Stimulated activated CD8-positive, alpha-beta memory T cell treated with anti-CD3 and anti-CD28 coated beads, Interleukin-2, amount 100 ng/mL, for 1 hour (primary cell): ENCODE measurements at regions not wholly inside any gene's neighbourhood (a gene's known extent, or its start where the extent isn't known, plus 50 kb on each side); places are given as distances from the start of the nearest gene placed in this dataset.
"Not testable (repeated sequence)": the region's sequence is repeated elsewhere in the genome, so short reads cannot be mapped to it uniquely, and the experiment has no call there.

ENCODE experiments used
- DNase-seq, 2 donors: peaks; one replicate each; pipeline ENCODE4 v3.0.0-alpha.2; 2020; ENCODE audit warnings: low read depth in 2 of 2

DNA sequence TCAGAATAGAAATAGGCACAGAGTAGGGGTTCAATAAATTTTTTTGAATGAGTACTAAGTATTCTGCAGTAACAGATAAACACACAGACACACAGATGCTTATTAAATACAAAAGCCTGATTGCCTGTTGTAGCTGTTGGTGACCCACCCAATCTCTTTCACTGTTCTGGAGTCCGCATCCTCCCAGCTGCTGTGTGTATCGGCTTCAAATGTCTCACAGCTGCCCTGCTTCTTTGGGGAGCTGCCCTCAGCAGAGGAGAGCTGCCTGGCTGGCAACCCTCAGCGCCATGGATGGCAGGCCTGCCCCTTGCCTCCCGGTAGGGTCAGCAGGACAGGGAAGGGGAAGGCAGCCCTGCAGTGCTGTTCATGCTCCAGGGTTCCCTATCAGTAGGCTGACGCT, 50.5 kb upstream of the PRNP start:
- no peak for DNase-seq

- DNase-seq, result no peak
Observed at GRCh38 chr20:4635342-4635741, 50.9 kb upstream of the PRNP start.

GRCh38 chr20:4633780-4634179, 52.5 kb upstream of the PRNP start:
- no peak for DNase-seq

DNA sequence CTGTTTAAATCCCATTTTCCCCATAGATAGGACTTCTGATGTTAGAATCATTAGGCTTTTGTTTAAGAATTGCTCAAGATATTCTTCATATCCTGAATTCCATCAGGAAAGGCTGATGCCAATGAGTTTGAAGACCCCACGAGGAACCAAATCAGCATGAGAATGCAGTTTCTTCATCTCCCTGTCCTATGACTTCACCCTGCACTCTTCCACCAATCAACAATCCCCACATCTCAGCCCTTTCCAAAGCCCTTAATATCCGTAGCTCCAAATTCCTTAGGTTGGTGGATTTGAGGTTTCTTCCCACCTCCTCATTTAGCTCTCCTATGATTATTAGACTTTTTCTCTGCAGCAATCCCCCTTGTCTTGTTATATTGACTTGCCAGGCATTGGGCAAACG, 52.9 kb upstream of the PRNP start:
- DNase-seq, result no peak

GRCh38 chr20:4632876-4633275, 53.4 kb upstream of the PRNP start:
- DNase-seq, result no peak

DNA sequence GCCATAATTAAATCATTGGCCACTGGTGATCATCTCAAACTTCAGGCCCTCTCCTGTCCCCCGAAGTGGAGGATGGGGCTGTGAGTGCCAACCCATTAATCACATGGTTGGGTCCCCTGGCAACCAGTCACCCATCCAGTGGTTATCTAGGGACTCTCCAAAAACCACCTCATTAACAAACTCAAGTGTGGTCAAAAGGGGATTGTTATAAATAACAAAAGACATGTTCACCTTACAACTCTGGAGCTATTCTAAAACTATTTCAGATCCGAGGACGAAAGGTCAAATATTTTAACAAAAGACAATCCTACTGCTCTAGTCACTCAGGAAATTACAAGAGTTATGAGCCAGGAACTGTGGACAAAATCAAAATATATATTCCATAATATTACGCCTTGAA, 60.0 kb upstream of the PRNP start:
- DNase-seq, result no peak

DNA sequence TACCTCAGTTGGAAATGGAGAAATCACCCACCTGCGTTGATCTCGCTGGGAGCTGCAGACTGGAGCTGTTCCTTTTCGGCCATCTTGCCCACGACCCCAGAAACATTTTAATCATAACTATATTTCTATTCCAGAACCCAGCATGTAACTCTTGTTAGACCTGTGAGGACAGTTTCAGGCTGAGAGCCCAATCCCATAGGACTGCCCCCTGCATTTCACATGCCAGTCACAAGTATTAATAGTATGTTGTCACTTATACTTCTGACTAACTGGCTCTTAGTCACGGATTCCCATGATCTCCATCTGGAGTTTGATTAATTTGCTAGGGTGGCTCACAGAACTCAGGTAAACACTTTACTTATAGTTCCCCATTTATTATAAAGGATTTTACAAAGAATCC, 60.6 kb upstream of the PRNP start:
- no peak for DNase-seq

GRCh38 chr20:4624675-4625336, 61.5 kb upstream of the PRNP start:
- DNase-seq, result not testable (repeated sequence)

DNA sequence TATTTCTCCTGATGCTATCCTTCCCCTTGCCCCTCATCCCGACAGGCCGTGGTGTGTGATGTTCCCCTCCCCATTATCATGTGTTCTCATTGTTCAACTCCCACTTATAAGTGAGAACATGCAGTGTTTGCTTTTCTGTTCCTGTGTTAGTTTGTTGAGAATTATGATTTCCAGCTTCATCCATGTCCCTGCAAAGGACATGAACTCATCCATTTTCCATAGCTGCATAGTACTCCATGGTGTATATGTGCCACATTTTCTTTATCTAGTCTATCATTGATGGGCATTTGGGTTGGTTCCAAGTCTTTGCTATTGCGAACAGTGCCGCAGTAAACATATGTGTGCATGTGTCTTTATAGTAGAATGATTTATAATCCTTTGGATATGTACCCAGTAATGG, 67.1 kb upstream of the PRNP start:
- DNase-seq, result not testable (repeated sequence)

GRCh38 chr20:4617484-4617883, 68.8 kb upstream of the PRNP start:
- DNase-seq, result no peak

GRCh38 chr20:4617019-4617418, 69.2 kb upstream of the PRNP start:
- no peak for DNase-seq

- peak; percentile 39 to 58 for DNase-seq
Observed at GRCh38 chr20:4613718-4614620, 72.3 kb upstream of the PRNP start.

- no peak for DNase-seq
Observed at GRCh38 chr20:4613184-4613583, 73.1 kb upstream of the PRNP start.

- no peak for DNase-seq
Observed at GRCh38 chr20:4610871-4611270, 75.4 kb upstream of the PRNP start.

DNA sequence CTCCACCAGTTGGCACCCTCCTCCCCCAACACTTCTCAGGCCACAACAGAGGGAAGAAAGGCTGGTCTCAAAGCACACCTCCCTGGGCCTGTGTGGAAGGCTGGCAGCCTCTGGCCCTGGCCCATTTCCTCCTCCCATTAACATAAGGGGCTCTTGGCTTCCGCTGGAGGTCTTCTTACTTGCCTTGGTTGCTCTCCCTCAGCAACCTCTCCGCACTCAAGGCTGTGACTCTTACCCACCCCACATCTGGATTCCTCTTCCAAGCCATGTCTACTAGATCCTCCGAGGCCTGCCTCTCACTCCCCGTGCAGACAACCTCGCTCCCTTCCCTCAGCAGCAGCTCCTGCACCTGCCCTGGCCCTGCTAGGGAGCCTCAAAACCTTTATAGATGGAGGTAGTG, 76.7 kb upstream of the PRNP start:
- no peak for DNase-seq

DNA sequence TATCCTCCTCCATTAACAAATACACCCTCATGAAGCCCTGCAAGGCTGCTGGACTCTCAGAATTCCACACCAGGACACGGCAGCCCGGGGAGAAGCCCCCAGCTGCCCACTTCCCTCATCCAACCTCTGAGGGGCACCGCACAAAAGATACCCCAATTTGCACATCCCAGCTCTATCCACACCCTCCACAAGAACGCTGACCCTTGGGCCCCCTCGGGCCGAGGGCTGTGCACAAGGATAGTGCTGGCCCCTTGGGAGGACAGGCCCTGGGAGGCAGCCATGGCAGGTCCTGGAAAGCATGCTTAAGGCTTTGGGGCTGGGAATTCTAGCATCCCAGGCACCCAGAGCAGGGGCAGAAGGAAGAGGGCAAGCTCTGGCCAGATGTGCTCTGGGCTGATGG, 77.4 kb upstream of the PRNP start:
- no peak for DNase-seq

- peak; percentile 12 to 14 for DNase-seq
Observed at GRCh38 chr20:4607287-4607713, 79.0 kb upstream of the PRNP start.

DNA sequence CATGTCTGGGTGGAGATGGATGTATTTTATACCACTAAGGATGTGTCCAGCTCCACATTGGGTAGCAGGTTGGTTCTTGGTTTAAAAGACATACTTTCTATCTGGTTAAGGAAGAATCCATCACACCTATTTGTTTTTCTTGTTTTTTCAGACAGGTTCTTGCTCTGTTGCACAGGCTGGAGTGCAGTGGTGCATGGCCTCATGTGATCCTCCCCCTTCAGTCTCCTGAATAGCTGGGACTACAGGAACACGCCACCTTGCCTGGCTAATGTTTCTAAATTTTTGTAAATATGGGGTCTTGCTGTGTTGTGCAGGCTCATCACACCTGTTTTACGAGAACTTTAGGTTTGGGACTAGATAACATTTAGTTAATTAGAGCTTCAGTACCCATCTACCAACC, 80.2 kb upstream of the PRNP start:
- no peak for DNase-seq

DNA sequence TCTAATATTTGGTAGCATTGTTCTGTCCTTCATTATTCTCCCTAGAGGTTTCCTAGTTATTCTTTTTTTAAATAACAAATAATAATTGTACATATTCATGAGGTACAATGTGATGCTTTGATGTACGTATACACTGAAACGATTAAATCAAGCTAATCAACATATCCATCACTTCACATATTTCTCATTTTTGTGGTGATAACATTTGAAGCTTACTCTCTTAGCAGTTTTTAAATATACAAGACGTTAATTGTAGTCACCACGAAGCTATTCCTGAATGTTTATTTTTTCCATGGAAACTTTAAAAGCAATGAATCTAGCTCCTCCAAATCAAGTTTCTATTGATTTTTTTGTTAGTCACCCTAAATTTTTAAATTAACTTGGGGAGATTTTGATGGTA, 81.1 kb upstream of the PRNP start:
- DNase-seq, result no peak

GRCh38 chr20:4604580-4604979, 81.7 kb upstream of the PRNP start:
- no peak for DNase-seq

DNA sequence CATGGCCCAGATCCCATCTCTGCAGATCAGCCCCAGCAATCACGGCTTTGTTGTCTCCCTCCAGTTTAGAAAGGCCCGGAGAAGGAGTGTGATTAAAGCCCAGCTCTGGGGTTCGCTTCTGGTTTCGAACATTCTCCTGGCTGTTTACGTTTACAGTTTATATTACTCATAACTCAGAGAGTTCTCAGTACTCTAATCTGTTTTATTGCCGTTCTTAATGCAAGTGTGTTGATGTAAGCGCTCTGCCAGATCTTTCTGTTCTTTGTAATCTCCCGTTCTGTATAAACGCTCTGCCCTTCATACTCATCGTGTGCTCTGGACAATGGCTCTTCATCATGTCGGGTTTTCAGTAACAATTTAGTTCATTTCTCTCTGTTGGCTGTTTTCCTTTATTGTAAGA, 82.5 kb upstream of the PRNP start:
- DNase-seq, result no peak

DNA sequence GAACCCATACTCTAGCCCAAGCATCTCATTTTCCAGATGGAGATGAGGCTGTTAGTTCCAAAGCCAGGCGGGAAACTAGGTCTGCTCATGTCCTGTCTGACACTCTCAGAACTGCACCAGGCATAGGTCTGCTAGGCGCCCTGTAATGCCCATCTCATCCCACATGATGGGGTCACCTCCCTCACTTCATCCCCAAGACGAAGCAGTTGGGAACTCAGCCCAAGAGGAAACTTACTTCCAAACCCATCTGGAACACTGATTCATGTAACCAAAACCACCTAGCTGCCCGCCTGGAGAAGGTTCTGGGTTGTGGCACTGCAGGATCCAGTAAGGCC, 84.0 kb upstream of the PRNP start:
- DNase-seq, result no peak

DNA sequence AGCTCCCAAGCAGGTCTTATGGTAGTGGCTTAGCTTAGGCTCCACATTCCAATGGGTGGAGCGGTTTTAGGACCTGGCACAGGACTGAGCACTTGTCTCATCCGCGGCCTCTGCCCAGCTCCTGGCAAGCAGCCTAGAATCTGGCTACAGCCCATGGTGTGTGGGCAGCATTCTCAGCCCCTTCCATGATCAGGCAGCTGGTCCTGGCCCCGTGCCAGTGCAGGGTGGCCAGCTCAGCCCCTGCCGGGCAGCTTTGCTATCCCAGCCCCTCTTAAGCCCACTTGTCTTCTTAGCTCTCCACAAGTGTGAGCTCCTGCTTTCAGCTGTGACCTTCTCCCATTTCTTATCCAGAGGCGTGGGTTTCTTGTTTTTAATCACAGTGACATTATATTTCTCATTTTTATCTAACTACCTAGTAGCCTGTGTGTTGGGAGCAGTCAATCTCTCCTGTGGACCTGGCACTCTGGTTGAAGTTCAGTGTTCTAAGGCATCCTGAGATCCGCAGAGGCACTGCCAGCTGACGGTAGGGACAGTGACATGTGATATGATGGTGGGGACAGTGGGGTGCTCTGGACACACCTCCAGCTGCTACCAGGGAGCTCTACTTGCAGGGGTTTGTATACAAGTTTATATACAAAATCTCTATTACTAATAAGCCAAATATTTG, 84.5 kb upstream of the PRNP start:
- no peak for DNase-seq
